ENCODE measurements at regions not wholly inside any gene's neighbourhood (a gene's known extent, or its start where the extent isn't known, plus 50 kb on each side); places are given as distances from the start of the nearest gene placed in this dataset.
"Not testable (repeated sequence)": the region's sequence is repeated elsewhere in the genome, so short reads cannot be mapped to it uniquely, and the experiment has no call there.

- DNase-seq (ENCODE audit: low read depth in 3 of 3) = no peak
These were observed 161.5 kb downstream of the TMEM132E start for GRCh38 chr17:34740565-34741520.

- no peak for DNase-seq (ENCODE audit: low read depth in 3 of 3)
These were observed 160.0 kb downstream of the TMEM132E start for GRCh38 chr17:34739386-34739785.

DNA sequence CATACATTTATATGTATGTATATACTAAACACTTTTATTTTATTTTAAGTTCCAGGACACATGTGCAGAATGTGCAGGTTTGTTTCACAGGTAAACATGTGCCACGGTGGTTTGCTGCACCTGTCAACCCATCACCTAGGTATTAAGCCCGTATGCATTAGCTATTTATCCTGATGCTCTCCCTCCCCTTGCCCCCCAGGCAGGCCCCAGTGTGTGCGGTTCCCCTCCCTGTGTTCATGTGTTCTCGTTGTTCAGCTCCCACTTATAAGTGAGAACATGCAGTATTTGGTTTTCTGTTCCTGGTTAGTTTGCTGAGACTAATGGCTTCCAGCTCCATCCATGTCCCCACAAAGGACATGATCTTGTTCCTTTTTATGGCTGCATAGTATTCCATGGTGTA is 158.3 kb downstream of the TMEM132E start:
- DNase-seq (ENCODE audit: low read depth in 3 of 3) = not testable (repeated sequence)

DNA sequence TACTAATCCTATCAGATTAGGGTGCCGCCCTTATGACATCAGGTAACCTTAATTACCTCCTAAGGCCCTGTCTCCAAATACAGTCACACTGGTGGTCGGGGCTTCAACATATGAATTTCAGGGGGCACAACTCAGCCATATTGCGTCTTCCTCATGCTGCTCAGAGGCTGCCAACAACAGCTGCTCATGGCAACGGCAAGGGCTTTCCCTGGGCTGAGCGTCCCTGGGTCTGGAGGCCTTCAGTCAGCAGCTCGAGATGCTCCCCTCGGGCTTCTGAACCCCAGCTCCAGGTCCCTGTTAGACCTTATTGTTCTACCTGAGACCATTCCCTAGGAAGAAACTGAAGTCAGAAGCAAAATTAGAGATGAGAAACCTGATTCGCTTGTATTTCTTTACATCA is 157.2 kb downstream of the TMEM132E start:
- DNase-seq (ENCODE audit: low read depth in 3 of 3) = no peak

DNA sequence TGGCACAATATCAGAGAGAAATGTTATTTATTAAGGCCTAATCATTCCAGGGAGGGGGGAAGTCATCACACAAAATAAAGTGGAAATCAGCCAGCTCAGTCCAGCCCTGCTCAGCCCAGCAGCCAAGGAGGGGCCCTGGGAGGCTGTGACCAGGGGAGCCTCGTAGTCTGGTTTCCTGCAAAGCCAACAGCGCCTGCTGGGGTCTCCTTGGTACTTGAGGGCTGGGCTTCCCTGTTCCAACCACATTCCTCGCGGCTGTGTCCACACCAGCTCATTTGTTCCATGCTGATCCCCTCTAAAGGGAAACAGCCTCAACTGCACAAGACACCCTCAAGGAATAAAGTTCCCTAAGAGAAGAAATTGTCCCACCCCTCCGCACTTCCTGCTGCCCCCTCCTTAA is 154.0 kb downstream of the TMEM132E start:
- DNase-seq (ENCODE audit: low read depth in 3 of 3) = no peak

DNA sequence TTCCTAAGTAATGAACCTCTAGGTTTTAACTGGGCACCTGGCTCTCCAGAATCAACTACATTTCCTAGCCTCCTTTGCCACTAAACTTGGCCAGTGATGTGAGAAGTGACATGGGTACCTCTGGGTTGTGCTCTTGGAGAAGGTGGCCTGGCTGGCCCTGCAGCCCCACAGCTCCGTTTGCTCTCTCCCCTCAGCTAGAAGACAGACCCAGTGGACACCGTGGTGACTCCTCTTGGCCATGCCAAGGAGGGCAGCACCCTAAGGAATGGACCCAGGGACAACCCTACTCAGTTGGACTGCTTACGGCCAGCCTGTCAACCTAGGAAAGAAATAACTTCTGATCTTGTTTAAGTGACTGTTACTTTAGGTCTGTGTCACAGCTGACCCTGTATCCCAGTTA is 151.4 kb downstream of the TMEM132E start:
- DNase-seq (ENCODE audit: low read depth in 3 of 3) = no peak

GRCh38 chr17:34728771-34729310 is 149.5 kb downstream of the TMEM132E start:
- no peak for DNase-seq (ENCODE audit: low read depth in 3 of 3)

DNA sequence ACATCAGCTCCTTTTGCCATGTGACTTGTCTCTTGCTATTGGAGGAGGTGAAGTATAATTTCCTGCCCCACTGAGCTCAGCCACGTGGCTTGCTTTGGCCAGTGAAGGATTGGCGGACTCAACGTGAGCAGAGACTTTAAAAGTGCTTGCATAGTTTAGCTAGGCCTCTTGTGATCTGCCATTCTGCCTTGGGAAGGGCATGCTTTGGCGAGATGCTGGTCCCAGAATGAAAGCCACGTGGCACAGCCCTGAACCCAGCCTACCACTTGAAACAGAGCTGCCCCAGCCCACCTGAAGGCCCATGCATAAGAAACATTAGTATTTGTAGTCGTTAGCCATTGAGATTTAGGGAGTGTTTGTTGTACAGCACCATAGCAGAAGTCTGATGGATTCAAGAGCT is 148.2 kb downstream of the TMEM132E start:
- no peak for DNase-seq (ENCODE audit: low read depth in 3 of 3)

DNA sequence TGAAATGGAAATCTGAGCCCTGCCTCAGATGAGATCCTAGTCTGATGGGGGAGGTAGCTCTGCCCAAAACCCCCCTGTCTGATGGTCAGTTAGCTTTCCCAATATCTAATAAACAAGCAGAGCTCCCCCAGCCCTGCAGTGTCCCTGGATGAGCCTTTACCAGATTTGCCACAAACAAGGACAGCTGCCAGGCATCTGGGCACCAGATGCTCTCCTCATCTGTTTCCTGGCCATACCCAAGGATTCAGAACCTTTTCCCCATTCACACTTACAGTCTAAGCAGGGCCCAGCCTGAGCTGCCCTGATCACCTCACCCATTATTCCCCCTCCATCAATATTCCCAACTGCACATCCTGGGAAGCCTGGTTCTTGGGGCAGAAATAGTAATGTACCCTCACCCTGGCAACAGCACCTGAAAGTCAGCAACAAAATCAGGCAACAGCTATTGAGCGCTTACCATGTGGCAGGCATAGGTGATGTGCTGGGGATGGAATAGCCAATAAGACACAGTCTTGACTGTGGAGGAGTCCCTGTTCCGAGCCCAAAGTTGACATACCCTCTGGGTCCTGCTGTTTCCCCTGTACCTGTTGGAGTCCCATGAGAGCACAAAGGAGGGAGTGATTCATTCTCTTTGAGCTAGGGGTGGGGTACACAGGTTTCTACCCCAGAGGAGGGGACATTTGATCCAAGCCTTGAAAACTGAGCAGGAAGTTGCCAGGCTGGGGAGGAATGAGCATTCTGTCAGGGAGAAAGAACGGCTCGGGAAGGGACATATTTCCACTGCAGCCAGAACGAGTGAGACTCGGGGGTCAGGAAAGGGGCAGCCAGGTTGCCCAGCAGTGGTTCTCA is 147.4 kb downstream of the TMEM132E start:
- DNase-seq (ENCODE audit: low read depth in 3 of 3) = no peak

DNA sequence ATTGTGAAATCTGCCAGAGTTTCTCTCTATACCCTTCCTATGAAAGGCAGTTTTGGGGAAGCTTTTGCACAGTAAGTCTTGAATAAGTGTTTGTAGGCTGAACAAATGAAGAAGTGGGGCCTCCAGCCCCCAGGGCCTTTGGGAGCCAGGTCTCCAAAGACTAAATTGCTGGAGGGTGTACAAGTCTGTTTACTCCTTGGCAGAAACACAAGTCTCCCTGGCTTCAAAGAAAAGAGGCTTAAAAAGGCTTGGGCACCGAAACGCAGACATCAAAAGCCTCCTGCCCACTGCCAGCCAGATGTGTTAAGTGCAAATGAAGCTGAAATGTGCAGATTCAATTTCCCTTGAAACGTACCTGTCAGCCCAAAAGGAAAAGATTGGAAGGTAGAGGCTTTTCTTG is 146.3 kb downstream of the TMEM132E start:
- no peak for DNase-seq (ENCODE audit: low read depth in 3 of 3)

DNA sequence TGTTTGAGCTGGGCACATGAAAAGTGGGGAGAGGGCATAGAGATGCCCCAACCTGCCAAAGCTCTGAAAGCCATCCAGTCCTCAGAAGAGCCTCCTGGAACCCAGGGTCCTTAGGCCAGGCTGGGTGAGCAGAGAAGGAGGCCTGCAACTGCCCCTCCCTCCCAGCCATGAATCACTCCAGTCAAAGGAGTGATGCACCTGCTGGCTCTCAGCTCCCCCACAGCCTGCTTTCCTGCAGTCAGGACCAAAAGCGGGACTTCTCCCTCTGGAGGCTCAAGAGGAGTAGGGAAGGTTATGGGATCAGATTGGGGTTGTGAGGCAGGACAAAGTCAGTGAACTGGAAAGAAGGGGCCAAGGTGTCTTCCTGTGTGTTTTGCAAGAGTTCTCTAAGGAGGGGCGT is 145.6 kb downstream of the TMEM132E start:
- no peak for DNase-seq (ENCODE audit: low read depth in 3 of 3)

DNA sequence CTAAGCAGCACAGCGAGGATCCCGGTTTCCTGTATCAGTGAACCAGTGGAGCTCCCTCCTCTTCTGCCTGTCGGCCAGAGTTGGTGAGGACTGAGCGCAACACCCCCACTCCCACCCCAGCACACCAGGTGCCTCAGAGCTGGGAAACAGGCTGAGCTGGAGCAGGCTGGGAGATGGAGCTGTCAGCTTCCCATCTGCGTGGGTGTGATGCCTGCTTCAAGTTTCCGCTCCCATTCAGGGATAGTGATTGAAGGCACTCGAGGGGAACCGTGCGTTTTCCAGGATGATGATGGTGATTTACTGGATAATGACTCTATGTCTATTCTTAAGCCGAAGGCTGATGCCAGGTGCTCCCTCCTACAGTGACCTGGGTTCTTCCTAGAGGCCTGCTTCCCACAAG is 144.5 kb downstream of the TMEM132E start:
- no peak for DNase-seq (ENCODE audit: low read depth in 3 of 3)

- no peak for DNase-seq (ENCODE audit: low read depth in 3 of 3)
These were observed 141.9 kb downstream of the TMEM132E start for GRCh38 chr17:34721326-34721725.

DNA sequence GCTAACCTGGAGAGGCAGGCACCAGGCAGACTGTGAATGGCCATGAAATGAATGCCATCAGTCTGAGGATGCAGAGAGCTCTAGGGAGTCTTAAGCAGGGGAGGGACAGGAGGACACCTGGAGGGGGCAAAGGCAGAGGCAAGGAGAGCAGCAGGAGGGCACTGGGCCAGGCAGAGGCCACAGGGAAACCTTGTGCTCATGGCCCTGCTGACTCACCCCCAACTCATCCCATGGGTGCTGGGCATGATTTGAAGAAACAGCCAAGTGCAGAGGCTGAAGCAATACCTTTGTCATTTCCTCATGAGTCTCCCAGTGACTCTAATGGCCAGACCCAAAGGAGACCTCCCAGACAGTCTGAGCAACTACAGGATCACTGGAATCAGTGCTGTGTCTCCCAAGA is 141.4 kb downstream of the TMEM132E start:
- no peak for DNase-seq (ENCODE audit: low read depth in 3 of 3)

DNA sequence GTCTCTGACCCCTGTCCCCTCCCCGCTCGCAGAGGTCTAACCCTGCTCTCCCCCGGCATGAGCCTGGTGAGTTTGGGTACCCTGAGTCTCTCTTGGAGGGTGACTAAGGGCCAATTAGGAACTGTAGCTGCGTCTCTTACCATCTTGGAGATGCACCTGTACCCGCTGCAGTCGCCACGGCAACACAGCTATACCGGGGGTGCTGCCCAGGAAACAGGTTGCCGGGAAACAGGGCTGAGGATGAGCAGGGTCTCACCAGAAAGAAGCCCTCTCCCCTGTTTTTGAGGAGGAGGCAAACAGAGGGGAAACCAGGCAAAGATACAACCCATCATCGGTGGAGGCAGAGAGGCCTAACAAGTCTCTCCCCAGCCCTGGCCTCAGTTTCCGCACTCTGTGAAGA is 140.2 kb downstream of the TMEM132E start:
- DNase-seq (ENCODE audit: low read depth in 3 of 3) = no peak

- no peak for DNase-seq (ENCODE audit: low read depth in 3 of 3)
These were observed 137.7 kb downstream of the TMEM132E start for GRCh38 chr17:34717092-34717491.

GRCh38 chr17:34716291-34716690 is 136.9 kb downstream of the TMEM132E start:
- DNase-seq (ENCODE audit: low read depth in 3 of 3) = no peak

DNA sequence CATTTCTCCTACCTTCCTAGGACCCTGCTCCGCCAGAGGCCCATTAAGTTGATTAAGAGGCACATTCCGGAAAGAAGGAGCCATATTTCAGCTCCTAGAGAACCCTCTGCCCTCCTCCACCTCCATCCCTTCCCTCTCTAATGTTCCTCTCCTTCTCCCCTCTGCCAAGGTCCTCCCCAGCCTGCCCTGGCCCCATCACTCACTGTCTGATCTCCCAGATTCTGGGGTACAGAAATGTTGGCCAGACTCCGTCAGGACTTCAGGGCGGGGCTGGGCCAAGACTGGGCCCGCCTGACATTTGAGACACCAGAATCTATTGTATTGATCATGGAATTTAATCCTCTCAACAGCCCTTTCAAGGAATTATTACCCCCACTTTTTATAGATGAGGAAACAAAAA is 136.1 kb downstream of the TMEM132E start:
- no peak for DNase-seq (ENCODE audit: low read depth in 3 of 3)

DNA sequence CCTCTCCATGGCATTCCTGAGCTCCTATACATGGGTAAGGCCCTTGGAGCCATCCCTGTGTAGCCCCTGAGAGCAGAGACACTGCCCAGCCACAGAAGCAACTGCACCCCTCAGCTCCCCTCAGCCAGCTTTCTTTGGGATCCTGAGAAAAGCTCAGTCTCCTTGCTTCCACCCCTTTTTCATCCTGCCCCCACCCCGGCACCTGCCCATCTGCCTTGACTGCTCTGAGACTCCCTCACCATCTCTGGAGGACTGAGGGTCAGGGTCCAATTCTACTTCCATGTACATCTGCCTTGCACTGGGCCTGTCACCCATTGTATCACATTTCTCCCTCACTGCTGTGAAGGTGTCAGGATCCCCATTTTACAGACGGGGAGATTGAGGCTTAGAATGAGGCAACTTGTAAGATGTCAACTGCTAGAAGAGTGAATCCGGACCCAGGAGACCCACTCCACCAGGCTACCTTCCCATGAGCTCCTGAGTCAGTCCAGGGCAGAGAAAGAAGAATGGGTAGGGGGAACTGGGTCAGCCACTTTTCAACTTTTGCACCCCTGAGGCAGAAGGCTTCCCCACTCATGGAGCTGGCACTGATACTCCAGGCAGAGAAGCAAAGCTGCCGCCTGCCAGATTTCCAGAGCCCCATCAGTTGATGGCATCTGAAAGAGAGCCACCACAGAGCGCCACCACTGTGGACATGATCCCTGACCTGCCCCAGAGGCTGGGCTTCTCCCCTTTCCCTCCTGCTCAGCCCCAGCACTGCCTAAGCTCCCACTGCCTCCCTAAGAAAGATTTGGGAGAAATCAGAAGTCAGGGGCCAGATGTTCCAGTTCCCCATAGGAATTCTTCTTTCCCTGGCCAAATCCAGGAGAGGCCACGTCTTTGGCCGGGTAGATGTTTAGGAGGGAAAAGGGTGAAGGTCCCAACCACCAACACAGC is 135.4 kb downstream of the TMEM132E start:
- no peak for DNase-seq (ENCODE audit: low read depth in 3 of 3)

DNA sequence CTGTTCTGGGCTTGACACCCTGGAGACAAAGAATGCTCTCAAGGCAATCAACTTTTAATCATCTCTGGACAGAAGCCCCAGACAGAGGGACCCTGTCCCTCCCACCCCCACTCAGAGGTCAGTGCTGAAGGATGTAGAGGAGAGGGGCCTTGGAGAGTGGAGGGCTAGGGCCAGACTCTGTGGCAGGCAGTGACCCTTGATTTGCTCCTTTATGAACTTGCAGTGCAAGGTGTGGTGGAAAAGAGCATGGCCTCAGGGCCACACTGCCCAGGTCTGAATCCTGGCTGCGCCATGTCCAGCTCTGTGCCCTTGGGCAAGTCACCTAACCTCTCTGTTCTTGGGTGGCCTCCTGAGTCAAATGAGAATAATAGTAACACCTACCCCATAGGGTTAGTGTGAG is 134.3 kb downstream of the TMEM132E start:
- no peak for DNase-seq (ENCODE audit: low read depth in 3 of 3)

DNA sequence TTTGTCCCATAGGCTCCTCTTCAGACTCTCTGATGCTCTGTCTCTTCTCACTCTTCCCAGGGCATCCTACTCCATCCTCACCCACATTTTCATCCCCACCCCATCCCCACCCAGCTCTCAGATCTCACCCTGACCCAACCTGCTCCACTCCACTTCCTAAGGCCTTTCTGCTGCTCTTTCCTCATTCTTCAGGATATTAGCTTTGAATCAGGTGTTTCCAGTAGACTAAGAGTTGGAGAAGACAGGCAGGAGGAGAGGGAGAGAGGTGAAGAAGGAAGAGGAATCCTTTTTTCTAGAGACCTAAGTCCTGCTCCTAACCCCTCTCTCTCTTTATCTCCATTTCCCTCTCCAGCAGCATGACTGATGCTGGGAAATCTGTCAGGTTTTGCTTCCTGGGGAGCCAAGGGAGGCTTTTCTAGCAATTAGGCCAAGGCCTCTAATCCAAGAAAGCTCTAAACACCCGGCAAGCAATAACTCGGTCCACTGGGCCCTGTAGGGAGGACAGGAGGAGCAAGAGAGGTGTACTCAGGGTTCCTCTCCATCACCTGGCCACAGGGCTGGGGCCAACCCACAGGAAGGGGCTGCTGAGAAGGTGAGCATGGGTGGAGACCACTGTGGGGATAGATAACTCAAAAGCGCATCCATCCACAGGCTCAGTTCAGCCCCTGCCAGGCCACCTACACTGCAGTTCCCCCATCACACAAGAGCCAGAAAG is 133.3 kb downstream of the TMEM132E start:
- no peak for DNase-seq (ENCODE audit: low read depth in 3 of 3)
